Ovary (tissue), 7 donors: ENCODE measurements at regions not wholly inside any gene's neighbourhood (a gene's known extent, or its start where the extent isn't known, plus 50 kb on each side); places are given as distances from the start of the nearest gene placed in this dataset.
"Not testable (repeated sequence)": the region's sequence is repeated elsewhere in the genome, so short reads cannot be mapped to it uniquely, and the experiment has no call there.

ENCODE experiments used
- DNase-seq, 5 donors: peaks; one replicate each; pipeline ENCODE4 v3.0.0-alpha.2; 2019 to 2020
- H3K27ac ChIP-seq, 2 donors: fragments of 200-600 bp; one replicate each; pipeline versions ENCODE4 v1.5.1 to v1.8.0; 2019 to 2022
- H3K27me3 ChIP-seq: fragments of 200-600 bp; one replicate; pipeline ENCODE4 v1.8.0; 2022
- H3K36me3 ChIP-seq: fragments of 200-600 bp; sonication (generic); one replicate; pipeline ENCODE4 v1.5.1; 2019
- H3K4me1 ChIP-seq: one replicate; pipeline ENCODE4 v1.8.1; 2013; ENCODE audit warnings: mild to moderate bottlenecking, moderate library complexity; ENCODE audit not compliant: insufficient read depth
- H3K4me3 ChIP-seq: fragments of 200-600 bp; sonication (generic); one replicate; pipeline ENCODE4 v1.5.1; 2017
- H3K9me3 ChIP-seq, 2 donors: fragments of 200-600 bp in 1 of 2; sonication (generic) in 1 of 2; one replicate each; pipeline versions ENCODE4 v1.5.1 to v1.8.1; 2013 to 2019; ENCODE audit warnings: mild to moderate bottlenecking in 1 of 2, moderate library complexity in 1 of 2
- CTCF ChIP-seq, 3 donors: fragments of 450-650 bp in 2 of 3; fragments of 200-600 bp in 1 of 3; IDR thresholded peaks; one replicate each; pipeline versions ENCODE4 v1.5.1 to v1.8.0; 2016 to 2022; ENCODE audit warnings: antibody characterized with exemption in 3 of 3, mild to moderate bottlenecking in 1 of 3
- EP300 ChIP-seq: sonication (generic); formaldehyde crosslinking; IDR thresholded peaks from one replicate; pipeline ENCODE4 v1.6.1; 2017; ENCODE audit warnings: antibody characterized with exemption
- POLR2A ChIP-seq: fragments of 450-650 bp; IDR thresholded peaks from one replicate; pipeline ENCODE4 v1.6.1; 2017; ENCODE audit warnings: antibody characterized with exemption, mild to moderate bottlenecking, moderate library complexity
- WGBS, 3 donors: extraction: QIAGEN DNeasy Blood & Tissue Kit in 1 of 3; methylation state at CpG; one replicate each; pipeline versions ENCODE4 v1.1.5 to v1.1.7; 2013 to 2017; 5-methylcytosine and 5-hydroxymethylcytosine counted together
- intact Hi-C, 4 donors: fragments of 100-400 bp; cut with DNase I; formaldehyde crosslinking; loops; one replicate each; pipeline versions ENCODE4 v1.11.0 to v1.15.1; 2022 to 2023
- donor health status: DM: no; HTN: no; CAD: no; lungs with moderate emphysema.
- donor health status: DM: no; HTN: no; CAD: no.
- donor health status: Bipolar disorder and iron deficiency.
- donor health status: DM: no; HTN: no; CAD: no.
- donor health status: DM: yes; HTN: yes; CAD: no.

- 43 to 58% (median 50%) methylated on average over 4 of the region's 4 CpGs for WGBS, 3 donors
- no peak for TF ChIP-seq CTCF (IDR thresholded peaks at IDR 0.05)
- no peak for TF ChIP-seq EP300
- no peak for TF ChIP-seq POLR2A
- intact Hi-C loops: no loop called here
- no peak for DNase-seq
- no peaks in the 10 kb centered on the region for H3K27me3 ChIP-seq
- no peak overlapping the region for H3K4me3 ChIP-seq
- H3K4me1 ChIP-seq: no peaks in the 10 kb centered on the region
- peaks cover 0 to 3% of the 10 kb centered on the region in 2 donors for H3K9me3 ChIP-seq
- H3K27ac ChIP-seq: no peak overlapping the region
- no peaks in the 10 kb centered on the region for H3K36me3 ChIP-seq
Measured at GRCh38 chr5:145628525-145628924, 206.6 kb downstream of the PRELID2 start.

- Histone ChIP-seq H3K4me3 (no peak overlapping the region), H3K9me3 (peaks cover 0 to 4% of the 10 kb centered on the region in 2 donors), H3K36me3 (no peaks in the 10 kb centered on the region), H3K4me1 (no peaks in the 10 kb centered on the region), H3K27me3 (no peaks in the 10 kb centered on the region), H3K27ac (no peak overlapping the region)
- 73 to 86% (median 85%) methylated on average over 1 of the region's 1 CpG for WGBS, 3 donors
- intact Hi-C loops: no loop called here
- no peak for TF ChIP-seq CTCF (IDR thresholded peaks at IDR 0.05)
- no peak for TF ChIP-seq EP300
- no peak for TF ChIP-seq POLR2A
- DNase-seq: no peak
Measured at GRCh38 chr5:145619806-145620310, 215.3 kb downstream of the PRELID2 start.

- H3K4me1 ChIP-seq, H3K9me3 ChIP-seq, intact Hi-C loops, H3K36me3 ChIP-seq, H3K4me3 ChIP-seq, H3K27me3 ChIP-seq, H3K27ac ChIP-seq, DNase-seq: not testable (repeated sequence)
- 92 to 96% (median 94%) methylated on average over 7 of the region's 7 CpGs for WGBS, 3 donors
Measured at GRCh38 chr5:145616739-145617138, 218.4 kb downstream of the PRELID2 start.

GRCh38 chr5:145598983-145599382 lies 236.2 kb downstream of the PRELID2 start:
- no peaks in the 10 kb centered on the region for H3K9me3 ChIP-seq
- intact Hi-C loops: no loop called here
- H3K27me3 ChIP-seq: no peaks in the 10 kb centered on the region
- no peaks in the 10 kb centered on the region for H3K36me3 ChIP-seq
- H3K4me3 ChIP-seq: no peak overlapping the region
- TF ChIP-seq CTCF (IDR thresholded peaks at IDR 0.05) (no peak), POLR2A (no peak), EP300 (no peak)
- 46 to 57% (median 51%) methylated on average over 2 of the region's 2 CpGs for WGBS, 3 donors
- no peaks in the 10 kb centered on the region for H3K4me1 ChIP-seq
- no peak overlapping the region for H3K27ac ChIP-seq
- no peak for DNase-seq

GRCh38 chr5:145598184-145598583 lies 237.0 kb downstream of the PRELID2 start:
- intact Hi-C loops: no loop called here
- Histone ChIP-seq H3K27ac (no peak overlapping the region), H3K9me3 (no peaks in the 10 kb centered on the region), H3K36me3 (no peaks in the 10 kb centered on the region), H3K27me3 (no peaks in the 10 kb centered on the region), H3K4me3 (no peak overlapping the region), H3K4me1 (no peaks in the 10 kb centered on the region)
- DNase-seq: no peak
- TF ChIP-seq EP300: no peak
- no peak for TF ChIP-seq POLR2A
- TF ChIP-seq CTCF (IDR thresholded peaks at IDR 0.05): no peak
- 89 to 94% (median 91%) methylated on average over 5 of the region's 5 CpGs for WGBS, 3 donors
